GM23338 (cell line): ENCODE measurements at regions not wholly inside any gene's neighbourhood (a gene's known extent, or its start where the extent isn't known, plus 50 kb on each side); places are given as distances from the start of the nearest gene placed in this dataset.

Experiments used
- POLR2AphosphoS5 ChIP-seq: IDR thresholded peaks from 2 replicates; pipeline ENCODE4 v1.6.1; 2016; ENCODE audit warnings: antibody characterized with exemption, low read depth
- TF ChIP-seq, protein P1 (sequence below), 2 experiments: fragments of 200-600 bp in 1 of 2; sonication (generic) in 1 of 2; conservative IDR thresholded peaks; 2 replicates each; pipeline versions ENCODE4 v1.5.1 to v1.6.1; 2016 to 2017; ENCODE audit warnings: antibody characterized with exemption in 2 of 2, low read depth in 2 of 2, mild to moderate bottlenecking in 2 of 2, moderate library complexity in 1 of 2

DNA sequence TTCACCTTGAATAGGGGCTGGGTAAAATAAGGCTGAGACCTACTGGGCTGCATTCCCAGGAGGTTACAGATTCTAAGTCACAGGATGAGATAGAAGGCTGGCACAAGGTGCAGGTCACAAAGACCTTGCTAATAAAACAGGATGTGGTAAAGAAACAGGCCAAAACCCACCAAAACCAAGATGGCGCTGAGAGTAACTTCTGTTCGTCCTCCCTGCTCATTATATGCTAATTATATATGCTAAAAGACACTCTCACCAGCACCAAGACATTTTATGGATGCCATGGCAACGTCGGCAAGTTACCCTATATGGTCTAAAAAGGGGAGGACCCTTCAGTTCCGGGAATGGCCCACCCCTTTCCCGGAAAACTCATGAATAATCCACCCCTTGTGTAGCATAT is 711.5 kb upstream of the KLHL29 start:
- no peak for TF ChIP-seq POLR2AphosphoS5
- TF ChIP-seq, protein P1, sequence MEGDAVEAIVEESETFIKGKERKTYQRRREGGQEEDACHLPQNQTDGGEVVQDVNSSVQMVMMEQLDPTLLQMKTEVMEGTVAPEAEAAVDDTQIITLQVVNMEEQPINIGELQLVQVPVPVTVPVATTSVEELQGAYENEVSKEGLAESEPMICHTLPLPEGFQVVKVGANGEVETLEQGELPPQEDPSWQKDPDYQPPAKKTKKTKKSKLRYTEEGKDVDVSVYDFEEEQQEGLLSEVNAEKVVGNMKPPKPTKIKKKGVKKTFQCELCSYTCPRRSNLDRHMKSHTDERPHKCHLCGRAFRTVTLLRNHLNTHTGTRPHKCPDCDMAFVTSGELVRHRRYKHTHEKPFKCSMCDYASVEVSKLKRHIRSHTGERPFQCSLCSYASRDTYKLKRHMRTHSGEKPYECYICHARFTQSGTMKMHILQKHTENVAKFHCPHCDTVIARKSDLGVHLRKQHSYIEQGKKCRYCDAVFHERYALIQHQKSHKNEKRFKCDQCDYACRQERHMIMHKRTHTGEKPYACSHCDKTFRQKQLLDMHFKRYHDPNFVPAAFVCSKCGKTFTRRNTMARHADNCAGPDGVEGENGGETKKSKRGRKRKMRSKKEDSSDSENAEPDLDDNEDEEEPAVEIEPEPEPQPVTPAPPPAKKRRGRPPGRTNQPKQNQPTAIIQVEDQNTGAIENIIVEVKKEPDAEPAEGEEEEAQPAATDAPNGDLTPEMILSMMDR (conservative IDR thresholded peaks at IDR 0.05; ENCODE audit: low read depth in 2 of 2), result no peak
